GM12874 (cell line): ENCODE measurements at regions not wholly inside any gene's neighbourhood (a gene's known extent, or its start where the extent isn't known, plus 50 kb on each side); places are given as distances from the start of the nearest gene placed in this dataset.

Source experiments
- TF ChIP-seq, protein P1 (sequence below): IDR thresholded peaks from 2 replicates; pipeline ENCODE4 v1.5.1; 2011; ENCODE audit warnings: low read depth, mild to moderate bottlenecking, control low read depth, low read length, moderate library complexity; ENCODE audit not compliant: insufficient read depth

GRCh38 chr6:114523508-114523907 lies 180.7 kb upstream of the HS3ST5 start:
- TF ChIP-seq, protein P1, sequence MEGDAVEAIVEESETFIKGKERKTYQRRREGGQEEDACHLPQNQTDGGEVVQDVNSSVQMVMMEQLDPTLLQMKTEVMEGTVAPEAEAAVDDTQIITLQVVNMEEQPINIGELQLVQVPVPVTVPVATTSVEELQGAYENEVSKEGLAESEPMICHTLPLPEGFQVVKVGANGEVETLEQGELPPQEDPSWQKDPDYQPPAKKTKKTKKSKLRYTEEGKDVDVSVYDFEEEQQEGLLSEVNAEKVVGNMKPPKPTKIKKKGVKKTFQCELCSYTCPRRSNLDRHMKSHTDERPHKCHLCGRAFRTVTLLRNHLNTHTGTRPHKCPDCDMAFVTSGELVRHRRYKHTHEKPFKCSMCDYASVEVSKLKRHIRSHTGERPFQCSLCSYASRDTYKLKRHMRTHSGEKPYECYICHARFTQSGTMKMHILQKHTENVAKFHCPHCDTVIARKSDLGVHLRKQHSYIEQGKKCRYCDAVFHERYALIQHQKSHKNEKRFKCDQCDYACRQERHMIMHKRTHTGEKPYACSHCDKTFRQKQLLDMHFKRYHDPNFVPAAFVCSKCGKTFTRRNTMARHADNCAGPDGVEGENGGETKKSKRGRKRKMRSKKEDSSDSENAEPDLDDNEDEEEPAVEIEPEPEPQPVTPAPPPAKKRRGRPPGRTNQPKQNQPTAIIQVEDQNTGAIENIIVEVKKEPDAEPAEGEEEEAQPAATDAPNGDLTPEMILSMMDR: no peak

GRCh38 chr6:114521926-114522325 lies 179.1 kb upstream of the HS3ST5 start:
- TF ChIP-seq, protein P1: no peak

DNA sequence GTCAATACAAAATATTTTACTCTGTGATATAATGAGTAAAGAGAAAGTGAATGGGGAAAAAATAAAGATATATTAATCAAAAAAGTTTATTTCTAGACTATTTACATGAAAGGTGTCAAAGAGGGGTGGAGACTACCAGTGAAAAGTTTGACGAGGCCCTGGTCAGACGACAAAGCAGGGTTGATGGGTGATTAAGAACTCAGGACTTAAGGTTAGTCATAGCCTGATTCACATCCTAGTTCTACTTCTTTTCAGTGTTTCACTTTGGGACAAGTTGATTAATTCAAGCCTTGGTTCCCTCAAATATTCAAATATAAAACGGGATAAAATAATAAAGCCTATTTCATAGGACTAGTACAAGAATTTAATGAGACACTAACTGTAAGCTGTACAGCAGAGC lies 178.2 kb upstream of the HS3ST5 start:
- TF ChIP-seq, protein P1: no peak

DNA sequence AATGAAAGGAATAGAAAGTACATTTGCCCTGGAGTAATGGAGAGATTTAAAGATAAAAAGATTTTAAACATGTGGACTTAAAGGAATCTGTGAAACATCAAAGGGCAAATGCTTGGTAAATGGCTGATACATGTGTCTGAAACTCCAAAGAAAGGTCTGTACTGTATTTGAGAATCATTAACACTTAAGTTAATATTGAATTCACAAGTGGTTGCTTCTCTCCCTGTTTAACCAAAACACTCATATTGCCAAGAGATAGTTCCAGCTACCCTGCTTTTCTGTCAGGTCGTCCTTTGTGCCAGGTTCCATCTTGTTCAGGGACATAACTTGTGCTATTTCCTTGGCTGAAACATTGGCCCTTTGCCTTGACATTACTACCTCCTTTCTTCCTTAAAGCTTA lies 171.3 kb upstream of the HS3ST5 start:
- TF ChIP-seq, protein P1: no peak

DNA sequence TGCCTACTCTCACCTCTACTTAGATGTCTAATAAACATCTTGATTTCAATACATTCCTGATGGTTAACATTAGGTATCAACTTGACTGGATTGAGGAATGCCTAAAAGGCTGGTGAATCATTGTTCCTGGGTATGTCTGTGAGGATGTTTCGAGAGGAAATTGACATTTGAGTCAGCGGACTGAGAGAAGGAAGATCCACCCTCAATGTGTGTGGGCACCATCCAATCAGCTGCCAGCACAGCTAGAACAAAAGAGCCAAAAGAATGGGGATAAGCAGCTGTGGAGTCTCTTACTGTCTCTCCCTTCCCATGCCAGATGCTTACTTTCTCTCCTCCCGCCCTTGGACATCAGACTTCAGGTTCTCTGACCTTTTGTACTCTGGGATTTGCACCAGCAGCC lies 128.6 kb upstream of the HS3ST5 start:
- TF ChIP-seq, protein P1: no peak

GRCh38 chr6:114467931-114468330 lies 125.1 kb upstream of the HS3ST5 start:
- TF ChIP-seq, protein P1: no peak

DNA sequence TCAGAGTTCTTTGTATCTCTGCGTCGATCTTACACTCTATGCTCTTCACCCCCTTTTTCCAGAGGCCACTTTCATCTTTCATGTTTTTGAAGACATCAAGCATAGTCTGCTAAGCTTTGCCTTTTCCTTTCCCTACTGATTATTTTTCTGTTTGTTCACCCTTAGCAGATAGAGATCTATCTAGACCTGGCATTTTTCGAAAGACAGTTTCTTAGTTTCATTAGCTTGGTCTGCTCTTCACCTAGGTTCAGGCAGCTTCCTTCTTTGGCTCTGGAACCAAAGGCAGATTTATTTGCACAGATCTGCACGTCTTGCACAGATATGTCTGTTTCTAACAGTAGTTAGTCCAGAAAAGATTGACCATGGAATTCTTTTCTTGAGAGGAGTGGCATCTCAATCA lies 122.7 kb upstream of the HS3ST5 start:
- TF ChIP-seq, protein P1: no peak
